PC-3 (cell line): ENCODE measurements at regions not wholly inside any gene's neighbourhood (a gene's known extent, or its start where the extent isn't known, plus 50 kb on each side); places are given as distances from the start of the nearest gene placed in this dataset.

Experiments used
- ATAC-seq: fragments of 200-7000 bp; cut with Tn5 transposase; 2 replicates; pipeline ENCODE4 v1.9.1; 2020; ENCODE audit warnings: mild to moderate bottlenecking, moderate library complexity
- BruUV-seq: library from RNA; stranded (reverse); fragments of 400-500 nt; replicated peaks from 2 replicates; lab custom pipeline; 2021; lab: Mats Ljungman, UMichigan
- CTCF ChIA-PET: fragments of 300-600 bp; sonication (Branson Sonifier 250); formaldehyde crosslinking; loops from one replicate; lab custom pipeline; 2022; ENCODE audit warnings: antibody characterized with exemption; lab: Charles Lee
- POLR2A ChIA-PET: fragments of 300-600 bp; sonication (Branson Sonifier 250); formaldehyde crosslinking; loops from one replicate; lab custom pipeline; 2022; ENCODE audit warnings: antibody characterized with exemption; ENCODE audit not compliant: unreplicated experiment; lab: Charles Lee
- DNase-seq: peaks from one replicate; pipeline ENCODE4 v3.0.0-alpha.2; 2015
- H2AFZ ChIP-seq: fragments of 300-600 bp; sonication (generic); 2 replicates; pipeline ENCODE4 v1.6.0; 2016; ENCODE audit warnings: antibody characterized with exemption, low read length
- H3F3A ChIP-seq: fragments of 300-600 bp; sonication (generic); one replicate; pipeline ENCODE4 v1.6.0; 2017; ENCODE audit warnings: antibody characterized with exemption, low read length, control low read depth, mild to moderate bottlenecking; ENCODE audit not compliant: unreplicated experiment
- H3K27ac ChIP-seq: fragments of 300-600 bp; sonication (generic); 2 replicates; pipeline ENCODE4 v1.5.1; 2016; ENCODE audit warnings: mild to moderate bottlenecking, low read length
- H3K27me3 ChIP-seq: fragments of 300-600 bp; sonication (generic); 2 replicates; pipeline ENCODE4 v1.6.1; 2016; ENCODE audit warnings: low read length, mixed read lengths
- H3K36me3 ChIP-seq: fragments of 300-600 bp; sonication (generic); 2 replicates; pipeline ENCODE4 v1.6.1; 2016; ENCODE audit warnings: low read depth, mixed run types, low read length, mixed read lengths
- H3K4me1 ChIP-seq: fragments of 300-600 bp; sonication (generic); 2 replicates; pipeline ENCODE4 v1.5.1; 2016; ENCODE audit warnings: low read length; ENCODE audit not compliant: insufficient read depth
- H3K4me2 ChIP-seq: fragments of 300-600 bp; sonication (generic); 2 replicates; pipeline ENCODE4 v1.6.0; 2016; ENCODE audit warnings: low read length
- H3K4me3 ChIP-seq: fragments of 300-600 bp; sonication (generic); 2 replicates; pipeline ENCODE4 v1.5.1; 2016; ENCODE audit warnings: mild to moderate bottlenecking, low read length, mixed read lengths
- H3K79me2 ChIP-seq: fragments of 300-600 bp; sonication (generic); 2 replicates; pipeline ENCODE4 v1.6.1; 2017; ENCODE audit warnings: low read length, mixed read lengths
- H3K9ac ChIP-seq: fragments of 300-600 bp; sonication (generic); 2 replicates; pipeline ENCODE4 v1.6.0; 2016; ENCODE audit warnings: mild to moderate bottlenecking, low read length
- H3K9me2 ChIP-seq: fragments of 300-600 bp; sonication (generic); replicated peaks from 2 replicates; pipeline ENCODE4 v1.6.1; 2016; ENCODE audit warnings: mixed run types, low read length, mixed read lengths
- H3K9me3 ChIP-seq: fragments of 300-600 bp; sonication (generic); 2 replicates; pipeline ENCODE4 v1.6.1; 2016; ENCODE audit warnings: low read length, mixed read lengths
- H4K20me1 ChIP-seq: fragments of 300-600 bp; sonication (generic); 2 replicates; pipeline ENCODE4 v1.6.1; 2016; ENCODE audit warnings: low read length, mixed read lengths
- CTCF ChIP-seq: fragments of 300-600 bp; sonication (generic); conservative IDR thresholded peaks from 2 replicates; pipeline ENCODE4 v1.5.1; 2017; ENCODE audit warnings: antibody characterized with exemption, low read depth, mild to moderate bottlenecking, low read length
- EZH2 ChIP-seq: fragments of 300-600 bp; sonication (generic); IDR thresholded peaks from one replicate; pipeline ENCODE4 v1.6.1; 2017; ENCODE audit warnings: antibody characterized with exemption, mild to moderate bottlenecking, low read length; ENCODE audit not compliant: unreplicated experiment
- EZH2phosphoT487 ChIP-seq: fragments of 300-600 bp; sonication (generic); IDR thresholded peaks from 2 replicates; pipeline ENCODE4 v1.6.1; 2018; ENCODE audit warnings: mild to moderate bottlenecking, antibody characterized with exemption, low read length, borderline replicate concordance
- intact Hi-C: fragments of 100-400 bp; cut with micrococcal nuclease; formaldehyde crosslinking; loops from 2 replicates; pipeline ENCODE4 v1.9.0; 2023

- Histone ChIP-seq H3K4me3 (no peak overlapping the region), H3K9ac (no peak overlapping the region), H3K4me2 (no peak overlapping the region), H2AFZ (no peak overlapping the region), H4K20me1 (no peaks in the 10 kb centered on the region), H3K4me1 (no peaks in the 10 kb centered on the region), H3F3A (no peaks in the 10 kb centered on the region), H3K36me3 (no peaks in the 10 kb centered on the region), H3K9me2 (no peaks in the 10 kb centered on the region), H3K27ac (no peak overlapping the region), H3K27me3 (peaks cover 7% of the 10 kb centered on the region; the same call in 1 of the 2 replicates), H3K79me2 (no peaks in the 10 kb centered on the region), H3K9me3 (no peaks in the 10 kb centered on the region)
- ATAC-seq (no peak), DNase-seq (no peak)
- POLR2A ChIA-PET = no interaction called here
- intact Hi-C loops = no loop called here
- no peak for TF ChIP-seq CTCF
- TF ChIP-seq EZH2phosphoT487 = no peak
- no peak for TF ChIP-seq EZH2
- CTCF ChIA-PET = no interaction called here
- no TSS peak for BruUV-seq
These were observed 69.0 kb upstream of the LARS2 start for GRCh38 chr3:45319231-45319995.

GRCh38 chr3:45319996-45320305 is 68.4 kb upstream of the LARS2 start:
- Histone ChIP-seq H4K20me1 (no peaks in the 10 kb centered on the region), H3K4me2 (no peak overlapping the region), H3K27me3 (peaks cover 12% of the 10 kb centered on the region; the same call in 1 of the 2 replicates), H3F3A (no peaks in the 10 kb centered on the region), H3K9me2 (no peaks in the 10 kb centered on the region), H3K27ac (no peak overlapping the region), H2AFZ (no peak overlapping the region), H3K9ac (no peak overlapping the region), H3K4me1 (no peaks in the 10 kb centered on the region), H3K36me3 (no peaks in the 10 kb centered on the region), H3K9me3 (no peaks in the 10 kb centered on the region), H3K79me2 (no peaks in the 10 kb centered on the region), H3K4me3 (no peak overlapping the region)
- ChIA-PET POLR2A (no interaction called here), CTCF (no interaction called here)
- intact Hi-C loops = no loop called here
- no peak for ATAC-seq
- BruUV-seq = no TSS peak
- no peak for DNase-seq
- no peak for TF ChIP-seq EZH2
- no peak for TF ChIP-seq EZH2phosphoT487
- TF ChIP-seq CTCF = no peak

- peaks cover 16% of the 10 kb centered on the region for H3K27me3 ChIP-seq
- no peak overlapping the region for H3K27ac ChIP-seq
- no peak overlapping the region for H3K4me2 ChIP-seq
- H3K9me2 ChIP-seq = no peaks in the 10 kb centered on the region
- no peak overlapping the region for H3K4me3 ChIP-seq
- no peaks in the 10 kb centered on the region for H3K4me1 ChIP-seq
- TF ChIP-seq EZH2 = no peak
- no peak for TF ChIP-seq EZH2phosphoT487
- TF ChIP-seq CTCF = no peak
- no peak overlapping the region for H2AFZ ChIP-seq
- H3K79me2 ChIP-seq = no peaks in the 10 kb centered on the region
- CTCF ChIA-PET = no interaction called here
- ATAC-seq = no peak
- H3K9me3 ChIP-seq = no peaks in the 10 kb centered on the region
- H3K9ac ChIP-seq = no peak overlapping the region
- BruUV-seq = no TSS peak
- H4K20me1 ChIP-seq = no peaks in the 10 kb centered on the region
- POLR2A ChIA-PET = no interaction called here
- no peak for DNase-seq
- no peaks in the 10 kb centered on the region for H3F3A ChIP-seq
- intact Hi-C loops = no loop called here
- H3K36me3 ChIP-seq = no peaks in the 10 kb centered on the region
These were observed 67.4 kb upstream of the LARS2 start for GRCh38 chr3:45320986-45321385.
